Activated CD4-positive, alpha-beta T cell treated with anti-CD3 and anti-CD28 coated beads for 48 hours (primary cell): ENCODE measurements at regions not wholly inside any gene's neighbourhood (a gene's known extent, or its start where the extent isn't known, plus 50 kb on each side); places are given as distances from the start of the nearest gene placed in this dataset.
"Not testable (repeated sequence)": the region's sequence is repeated elsewhere in the genome, so short reads cannot be mapped to it uniquely, and the experiment has no call there.

ENCODE experiments used
- DNase-seq: peaks from one replicate; pipeline ENCODE4 v3.0.0-alpha.2; 2020

DNA sequence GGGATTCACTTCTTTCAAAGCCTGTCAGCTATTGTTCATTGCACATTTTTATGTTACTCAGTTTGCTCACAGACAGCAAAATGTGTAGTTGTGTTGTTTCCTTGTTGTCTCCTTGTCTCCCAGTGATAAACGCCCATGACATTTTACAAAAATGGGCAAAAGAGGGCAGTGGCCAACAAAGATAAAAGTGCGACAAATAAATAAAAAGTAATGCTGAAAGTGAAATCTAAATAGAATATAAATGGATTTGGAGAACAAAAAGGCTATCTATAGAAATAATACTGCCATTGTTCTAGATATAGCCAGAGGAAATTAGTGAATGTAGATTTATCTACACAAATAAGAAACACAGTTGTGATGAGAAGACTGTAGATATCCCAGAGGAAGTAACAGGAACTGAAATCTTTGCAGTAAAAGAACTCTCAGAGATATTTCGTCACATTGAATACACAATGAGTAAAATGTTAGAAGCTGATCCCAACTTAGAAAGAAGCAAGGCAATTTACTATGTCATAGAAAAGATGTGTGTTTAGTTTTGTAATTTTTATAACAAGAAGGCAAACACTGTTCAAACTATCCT is 1186.2 kb upstream of the FAM98A start:
- DNase-seq, result no peak

GRCh38 chr2:34784701-34785100 is 1185.6 kb upstream of the FAM98A start:
- DNase-seq, result no peak

DNA sequence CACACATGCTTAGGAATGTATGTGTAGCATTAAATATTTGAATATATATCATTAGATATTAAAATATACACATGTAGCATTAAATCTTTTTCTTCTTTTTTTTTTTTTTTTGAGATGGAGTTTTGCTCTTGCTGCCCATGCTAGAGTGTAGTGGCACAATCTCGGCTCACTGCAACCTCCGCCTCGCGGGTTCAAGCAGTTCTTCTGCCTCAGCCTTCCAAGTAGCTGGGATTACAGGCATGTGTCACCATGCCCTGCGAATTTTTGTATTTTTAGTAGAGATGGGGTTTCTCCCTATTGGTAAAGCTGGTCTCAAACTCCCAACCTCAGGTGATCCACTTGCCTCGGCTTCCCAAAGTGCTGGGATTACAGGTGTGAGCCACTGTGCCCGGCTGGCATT is 1151.6 kb upstream of the FAM98A start:
- not testable (repeated sequence) for DNase-seq

- no peak for DNase-seq
These were observed 1148.5 kb upstream of the FAM98A start for GRCh38 chr2:34747643-34748042.

- DNase-seq, result no peak
These were observed 1139.6 kb upstream of the FAM98A start for GRCh38 chr2:34738691-34739090.

- DNase-seq, result no peak
These were observed 1138.0 kb upstream of the FAM98A start for GRCh38 chr2:34737146-34737545.

DNA sequence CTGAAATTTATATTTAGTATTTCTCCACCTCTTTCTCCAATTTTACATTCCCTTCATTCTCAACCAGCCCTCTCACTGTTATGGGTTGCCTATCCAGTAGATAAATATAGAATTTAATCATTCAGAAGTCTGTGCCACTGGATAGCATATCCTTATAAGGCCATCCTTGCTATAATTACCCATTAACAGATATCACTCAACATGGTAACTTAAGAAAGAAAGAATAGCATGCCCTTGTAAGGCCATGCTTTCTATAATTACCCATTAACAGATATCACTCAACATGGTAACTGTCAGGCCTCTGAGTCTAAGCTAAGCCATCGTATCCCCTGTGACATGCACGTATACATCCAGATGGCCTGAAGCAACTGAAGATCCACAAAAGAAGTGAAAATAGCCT is 1137.4 kb upstream of the FAM98A start:
- no peak for DNase-seq

DNA sequence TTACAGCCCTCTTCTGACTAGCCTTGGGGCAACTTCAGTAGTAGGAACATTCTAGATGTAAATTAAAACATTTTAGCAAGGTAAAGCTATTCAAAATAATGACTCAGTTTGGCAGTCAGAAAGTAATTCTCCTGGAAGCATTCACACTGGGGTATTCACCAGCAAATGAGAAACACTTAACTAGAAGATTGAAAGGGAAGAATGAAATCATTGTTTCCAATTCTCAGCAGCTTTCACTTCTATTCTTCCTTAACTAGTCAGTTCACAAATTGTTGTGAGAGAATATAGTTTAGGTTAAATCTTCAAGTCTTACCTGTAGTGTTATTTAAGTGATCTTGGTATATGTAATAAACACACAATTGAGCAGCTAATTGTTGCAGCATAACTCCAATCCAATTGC is 1135.6 kb upstream of the FAM98A start:
- DNase-seq, result no peak

- no peak for DNase-seq
These were observed 1134.9 kb upstream of the FAM98A start for GRCh38 chr2:34734042-34734441.

- DNase-seq, result no peak
These were observed 1132.2 kb upstream of the FAM98A start for GRCh38 chr2:34731292-34731691.

GRCh38 chr2:34729845-34730244 is 1130.7 kb upstream of the FAM98A start:
- no peak for DNase-seq

- no peak for DNase-seq
These were observed 1125.0 kb upstream of the FAM98A start for GRCh38 chr2:34724107-34724506.

DNA sequence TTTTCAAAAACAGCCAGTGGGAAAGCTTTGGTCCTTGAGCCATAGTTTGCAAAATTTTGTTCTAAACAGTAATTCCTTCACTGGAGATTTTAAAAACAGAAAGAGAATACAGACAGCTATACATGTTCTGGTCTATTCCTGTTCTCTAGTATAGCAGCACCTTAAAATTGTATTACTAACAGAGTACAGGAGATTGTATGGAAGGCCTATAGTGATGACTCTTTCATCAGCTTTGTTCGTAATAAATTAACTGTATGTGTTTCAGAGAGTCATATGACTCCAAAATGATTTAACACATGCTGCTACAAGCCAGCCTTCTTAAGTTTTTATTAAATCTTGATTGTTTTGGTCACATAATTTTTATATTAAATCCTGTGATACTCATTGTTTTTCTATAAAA is 1124.6 kb upstream of the FAM98A start:
- no peak for DNase-seq

GRCh38 chr2:34719206-34719605 is 1120.1 kb upstream of the FAM98A start:
- DNase-seq, result no peak

- DNase-seq, result no peak
These were observed 1106.6 kb upstream of the FAM98A start for GRCh38 chr2:34705551-34706247.

DNA sequence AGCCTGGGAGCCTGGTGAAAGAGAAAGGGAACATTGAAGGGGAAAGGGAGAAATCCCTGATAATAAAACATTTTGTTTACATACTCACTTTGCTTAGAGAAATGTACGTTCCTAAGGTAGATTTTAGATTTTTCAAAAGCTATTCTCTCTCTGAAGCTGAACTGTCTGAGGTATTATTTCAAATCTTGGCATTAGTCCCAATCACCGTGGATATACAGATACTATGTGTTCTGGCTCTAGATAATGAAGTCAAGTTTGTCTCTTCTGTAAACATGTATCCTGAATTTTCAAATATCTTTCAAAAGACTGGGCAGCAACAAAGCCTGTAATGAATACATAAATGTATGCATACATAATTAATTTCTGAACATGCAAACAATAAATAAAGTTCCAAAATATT is 1104.2 kb upstream of the FAM98A start:
- no peak for DNase-seq

- DNase-seq, result not testable (repeated sequence)
These were observed 1103.3 kb upstream of the FAM98A start for GRCh38 chr2:34702391-34702790.

GRCh38 chr2:34677591-34677990 is 1078.5 kb upstream of the FAM98A start:
- DNase-seq, result not testable (repeated sequence)

DNA sequence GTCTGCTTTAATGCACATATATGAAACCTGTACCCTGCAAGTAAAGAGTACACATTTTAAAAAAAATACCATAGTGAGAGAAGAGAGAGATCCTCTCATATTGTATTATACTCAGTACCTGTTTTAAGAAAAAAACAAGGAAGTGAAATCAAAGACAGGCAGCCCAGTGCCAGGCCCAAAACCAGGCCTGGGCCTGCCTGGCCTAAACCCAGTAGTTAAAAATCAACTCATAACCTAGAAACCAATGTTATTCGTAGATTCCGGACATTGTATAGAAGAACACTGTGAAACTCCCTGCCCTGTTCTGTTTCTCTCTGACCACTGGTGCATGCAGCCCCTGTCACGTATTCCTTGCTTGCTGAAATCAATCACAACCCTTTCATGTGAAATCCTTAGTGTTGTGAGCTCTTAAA is 1078.0 kb upstream of the FAM98A start:
- not testable (repeated sequence) for DNase-seq

GRCh38 chr2:34670482-34670881 is 1071.4 kb upstream of the FAM98A start:
- DNase-seq, result no peak

GRCh38 chr2:34666821-34667220 is 1067.7 kb upstream of the FAM98A start:
- no peak for DNase-seq

GRCh38 chr2:34664266-34664665 is 1065.2 kb upstream of the FAM98A start:
- no peak for DNase-seq

DNA sequence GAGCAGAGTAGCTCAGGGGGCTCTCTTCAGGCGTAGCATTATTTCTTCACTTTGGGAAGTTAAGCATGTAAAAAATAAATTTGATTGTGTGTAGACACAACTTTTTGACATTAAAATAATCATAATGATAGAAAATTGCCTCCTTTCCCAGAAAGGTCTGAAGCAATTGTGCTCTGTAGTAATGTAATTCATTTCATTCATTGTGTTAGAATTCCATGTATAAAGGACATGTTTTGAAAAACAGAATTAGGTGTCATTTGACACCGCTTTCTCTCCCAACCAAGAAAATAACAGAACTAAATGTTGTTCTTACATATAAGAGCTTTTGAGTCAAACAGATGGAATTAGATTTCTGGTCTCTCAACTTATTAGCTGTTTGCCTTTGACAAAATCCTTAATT is 1064.2 kb upstream of the FAM98A start:
- DNase-seq, result no peak

DNA sequence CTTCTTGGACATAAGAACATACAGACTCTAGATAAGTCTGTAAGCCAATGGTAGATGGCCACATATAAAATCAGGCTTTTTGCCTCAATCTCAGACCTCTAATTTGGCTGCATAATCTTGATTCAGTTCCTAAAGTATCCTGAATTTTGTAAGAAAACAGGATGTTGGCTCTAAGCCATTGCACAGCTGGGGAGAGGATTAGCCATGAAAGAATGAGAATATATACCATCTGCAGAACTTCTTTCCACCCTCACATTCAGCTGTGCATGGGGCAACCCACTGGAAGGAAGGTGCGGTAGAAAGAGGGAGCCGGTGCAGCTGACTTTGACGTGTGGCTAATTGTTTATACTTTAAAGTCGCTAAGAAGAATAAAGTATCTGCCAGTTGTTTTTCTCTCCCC is 1061.6 kb upstream of the FAM98A start:
- no peak for DNase-seq

- DNase-seq, result no peak
These were observed 1057.5 kb upstream of the FAM98A start for GRCh38 chr2:34656632-34657031.
